NCI-H748 (cell line): ENCODE measurements at regions not wholly inside any gene's neighbourhood (a gene's known extent, or its start where the extent isn't known, plus 50 kb on each side); places are given as distances from the start of the nearest gene placed in this dataset.

Experiments used
- DNase-seq: peaks from one replicate; lab custom pipeline; 2025; ENCODE audit not compliant: unreplicated experiment; lab: John Stamatoyannopoulos, UW

DNA sequence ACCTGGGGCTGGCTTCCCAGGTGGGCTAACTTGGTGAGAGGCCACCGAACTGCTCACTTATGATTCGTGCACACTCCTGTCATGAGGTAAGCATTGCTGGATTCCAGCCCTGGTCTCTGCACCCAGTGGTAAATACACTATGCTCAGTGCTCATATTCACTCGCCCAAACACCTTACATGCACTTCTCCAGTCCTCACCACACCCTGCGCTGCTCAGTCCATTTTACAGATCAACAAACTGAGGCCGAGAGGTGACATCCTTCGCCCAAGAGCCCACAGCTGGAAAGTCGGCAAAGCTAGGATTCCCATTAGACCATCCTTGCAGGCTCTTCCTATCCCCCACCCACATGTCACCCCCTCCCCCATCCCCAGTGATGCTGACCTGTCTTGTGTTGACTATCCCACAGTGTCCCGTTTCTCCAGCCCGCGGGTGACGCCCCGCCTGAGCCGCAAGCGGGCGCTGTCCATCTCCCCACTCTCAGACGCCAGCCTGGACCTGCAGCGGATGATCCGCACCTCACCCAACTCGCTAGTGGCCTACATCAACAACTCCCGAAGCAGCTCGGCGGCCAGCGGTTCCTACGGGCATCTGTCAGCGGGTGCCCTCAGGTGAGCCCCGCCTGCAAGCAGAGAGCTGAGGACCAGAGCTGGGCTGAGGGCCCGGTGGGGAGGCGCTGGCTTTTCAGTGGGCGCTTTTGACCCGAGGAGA, 232.8 kb downstream of the GLI2 start:
- no peak for DNase-seq

GRCh38 chr2:120969613-120970355, 234.1 kb downstream of the GLI2 start:
- no peak for DNase-seq

DNA sequence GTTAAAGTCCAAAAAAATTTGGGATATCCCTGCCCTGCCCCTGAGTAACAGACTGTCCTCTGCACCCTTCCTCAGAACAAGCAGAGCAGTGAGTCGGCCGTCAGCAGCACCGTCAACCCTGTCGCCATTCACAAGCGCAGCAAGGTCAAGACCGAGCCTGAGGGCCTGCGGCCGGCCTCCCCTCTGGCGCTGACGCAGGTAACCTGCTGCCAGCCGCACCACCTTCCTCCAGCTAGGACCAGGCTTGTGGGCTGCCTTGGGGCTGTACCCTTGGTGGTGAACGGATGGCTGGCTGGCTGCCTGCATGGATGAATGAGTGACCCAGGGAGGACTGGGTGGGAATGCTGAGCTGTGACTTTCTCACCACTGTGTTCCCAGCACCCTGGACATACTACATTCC, 236.2 kb downstream of the GLI2 start:
- no peak for DNase-seq

GRCh38 chr2:120972286-120972685, 236.6 kb downstream of the GLI2 start:
- DNase-seq: peak; percentile 6

GRCh38 chr2:120973196-120973595, 237.5 kb downstream of the GLI2 start:
- no peak for DNase-seq

DNA sequence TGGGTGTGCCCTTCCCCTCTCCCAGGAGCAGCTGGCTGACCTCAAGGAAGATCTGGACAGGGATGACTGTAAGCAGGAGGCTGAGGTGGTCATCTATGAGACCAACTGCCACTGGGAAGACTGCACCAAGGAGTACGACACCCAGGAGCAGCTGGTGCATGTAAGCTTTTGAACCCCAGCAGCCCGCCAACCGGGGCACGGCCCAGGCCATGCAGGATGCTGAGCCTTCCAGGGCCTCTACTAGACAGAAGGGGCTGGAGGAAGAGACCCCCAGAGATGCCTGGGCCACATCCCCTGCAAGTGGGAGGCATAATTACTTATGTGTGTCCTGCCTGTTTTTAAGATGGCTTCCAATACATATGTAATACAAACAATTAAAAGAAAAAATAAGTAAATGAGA, 239.3 kb downstream of the GLI2 start:
- no peak for DNase-seq

- DNase-seq: no peak
Measured at GRCh38 chr2:120976501-120977307, 241.0 kb downstream of the GLI2 start.

DNA sequence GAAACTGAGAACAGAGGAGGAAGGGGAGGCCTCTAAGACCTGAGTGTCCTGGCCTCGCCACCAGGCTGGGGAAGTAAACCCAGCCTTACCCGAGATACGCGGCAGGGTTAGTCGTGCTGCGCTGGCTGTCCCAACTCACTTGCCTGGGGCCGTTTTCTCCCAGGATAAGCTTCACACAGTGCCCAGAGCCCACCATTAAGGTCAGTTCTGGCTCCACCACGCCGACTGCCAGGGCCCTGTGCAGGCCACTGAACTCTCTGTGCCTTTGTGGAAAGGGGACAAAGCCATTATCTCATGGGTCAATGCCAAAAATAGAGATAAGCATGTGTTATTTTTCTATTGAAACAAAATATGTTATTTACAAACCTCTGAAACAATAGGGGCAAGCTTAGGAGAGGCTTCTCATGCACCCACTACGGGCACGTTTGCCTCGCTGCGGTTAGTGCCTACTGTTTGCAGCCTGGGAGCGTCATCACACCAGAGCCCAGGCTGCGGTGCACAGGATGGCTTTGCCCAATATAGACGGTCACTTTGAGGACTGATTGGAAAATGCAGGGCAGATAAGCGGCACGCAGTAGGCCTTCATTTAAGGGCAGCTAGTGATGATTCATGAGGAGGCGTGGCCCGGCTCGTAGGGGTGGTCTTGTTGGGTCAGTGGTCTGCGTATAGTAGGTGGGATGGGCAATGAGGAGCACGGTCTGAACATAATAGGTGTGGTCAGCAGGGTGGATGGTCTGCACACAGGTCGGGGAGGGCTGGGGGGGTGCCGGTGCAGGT, 242.1 kb downstream of the GLI2 start:
- no peak for DNase-seq

GRCh38 chr2:120978359-120979050, 242.8 kb downstream of the GLI2 start:
- DNase-seq: no peak

DNA sequence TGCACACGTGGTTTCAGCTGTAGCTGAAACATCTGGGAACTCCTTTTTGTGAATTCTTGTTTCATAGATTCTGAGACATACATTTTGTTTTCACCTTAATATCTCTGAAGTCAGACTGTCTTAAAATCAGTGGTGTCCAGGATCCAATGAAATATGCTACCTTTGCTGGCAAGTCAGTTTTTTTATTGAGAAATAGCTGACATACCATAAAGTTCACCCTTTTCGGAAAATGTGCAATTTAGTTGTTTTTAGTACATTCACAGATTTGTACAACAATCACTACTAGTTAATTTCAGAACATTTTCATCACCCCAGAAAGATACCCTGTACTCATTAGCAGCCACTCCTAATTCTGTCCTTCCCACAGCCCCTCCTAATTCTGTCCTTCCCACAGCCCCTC, 243.7 kb downstream of the GLI2 start:
- no peak for DNase-seq

- DNase-seq: no peak
Measured at GRCh38 chr2:120979921-120980320, 244.3 kb downstream of the GLI2 start.

- DNase-seq: no peak
Measured at GRCh38 chr2:120981443-120981842, 245.8 kb downstream of the GLI2 start.

GRCh38 chr2:120982598-120982997, 246.9 kb downstream of the GLI2 start:
- no peak for DNase-seq

GRCh38 chr2:120983344-120983743, 247.7 kb downstream of the GLI2 start:
- no peak for DNase-seq

- peak; percentile 22 for DNase-seq
Measured at GRCh38 chr2:120984046-120984445, 248.4 kb downstream of the GLI2 start.

DNA sequence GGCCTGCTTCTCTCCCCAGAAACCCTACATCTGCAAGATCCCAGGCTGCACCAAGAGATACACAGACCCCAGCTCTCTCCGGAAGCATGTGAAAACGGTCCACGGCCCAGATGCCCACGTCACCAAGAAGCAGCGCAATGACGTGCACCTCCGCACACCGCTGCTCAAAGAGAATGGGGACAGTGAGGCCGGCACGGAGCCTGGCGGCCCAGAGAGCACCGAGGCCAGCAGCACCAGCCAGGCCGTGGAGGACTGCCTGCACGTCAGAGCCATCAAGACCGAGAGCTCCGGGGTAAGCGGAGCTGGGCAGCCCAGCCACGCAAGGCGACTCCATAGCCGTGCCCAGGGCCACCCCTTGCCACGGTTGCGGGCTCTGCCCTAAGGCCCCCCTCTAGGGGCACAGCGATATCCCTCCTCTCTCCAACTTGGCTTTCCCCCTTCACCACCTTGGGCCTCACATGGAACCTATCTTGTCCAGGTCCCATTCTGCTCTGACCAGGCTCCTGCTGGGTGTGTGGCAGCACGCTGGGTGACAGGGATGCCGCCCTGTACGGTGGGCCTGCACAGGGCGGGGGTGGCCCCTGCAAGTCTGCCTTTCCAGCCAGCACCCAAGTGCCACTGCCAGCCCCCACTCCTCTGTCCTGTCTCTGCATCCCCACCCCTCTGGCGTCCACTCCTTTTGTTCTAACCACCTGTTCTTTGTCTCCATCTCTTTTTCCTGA, 248.9 kb downstream of the GLI2 start:
- DNase-seq: no peak

GRCh38 chr2:120985174-120985996, 249.7 kb downstream of the GLI2 start:
- no peak for DNase-seq

GRCh38 chr2:120985997-120986651, 250.5 kb downstream of the GLI2 start:
- no peak for DNase-seq
